ENCODE measurements at regions not wholly inside any gene's neighbourhood (a gene's known extent, or its start where the extent isn't known, plus 50 kb on each side); places are given as distances from the start of the nearest gene placed in this dataset.

- in situ Hi-C loops (cut with MboI) (loop anchor here (25.0 kb wide), 1 partner anchor 1408 kb away; the partner anchor contains the start of gene MEIS1), intact Hi-C loops (cut with micrococcal nuclease; ENCODE audit: unreplicated experiment) (loop anchor here (5.0 kb wide), 1 partner anchor 1418 kb away; no protein-coding TSS in a partner anchor)
- Histone ChIP-seq H3K27ac (ENCODE audit: control insufficient read depth, insufficient read depth) (no peak overlapping the region), H3K4me2 (ENCODE audit: control insufficient read depth, insufficient read depth) (no peak overlapping the region), H3K27me3 (replicated peaks in 1 of 2; ENCODE audit: control insufficient read depth in 2 of 2, insufficient read depth in 2 of 2, low read length in 1 of 2) (no peaks in the 10 kb centered on the region; a peak in 1 of 4 replicates), H3K4me3 (no peak overlapping the region), H4K20me1 (ENCODE audit: control insufficient read depth, insufficient read depth) (no peaks in the 10 kb centered on the region), H3K4me1 (ENCODE audit: control insufficient read depth, insufficient read depth, low read length) (no peaks in the 10 kb centered on the region), H3K36me3 (ENCODE audit: control insufficient read depth in 2 of 2, insufficient read depth in 2 of 2, low read length in 1 of 2) (no peaks in the 10 kb centered on the region), H3K9me3 (replicated peaks; ENCODE audit: control insufficient read depth, insufficient read depth, low read length) (no peaks in the 10 kb centered on the region), H2AFZ (ENCODE audit: control insufficient read depth, low read depth, low read length) (no peak overlapping the region), H3K79me2 (ENCODE audit: control insufficient read depth, insufficient read depth, low read length) (no peaks in the 10 kb centered on the region), H3K9ac (ENCODE audit: control insufficient read depth, insufficient read depth, low read length) (no peak overlapping the region)
- DNase-seq (ENCODE audit: low read depth, low spot score), result no peak
- ChIA-PET RAD21 (ENCODE audit: unreplicated experiment) (interaction anchor here (1.0 to 1.2 kb wide), 2 partner anchors 186 to 189 kb away, joined by 3 read pairs; no protein-coding TSS in a partner anchor), CTCF (interaction anchor here (0.6 to 2.7 kb wide), 22 partner anchors 8 to 1418 kb away, joined by 3 to 13 read pairs (median 4); partner anchors contain the start of gene C1D), SMC1A (ENCODE audit: uncharacterized antibody, unreplicated experiment) (interaction anchor here (0.6 kb wide), 1 partner anchor 185 kb away, joined by 3 read pairs; no protein-coding TSS in a partner anchor), POLR2A (no interaction called here)
- FAIRE-seq, result no peak
- 47% methylated on average over 8 of the region's 8 CpGs for WGBS (ENCODE audit: insufficient coverage, insufficient replicate concordance, low lambda C conversion rate, missing lambda C conversion rate)
- TF ChIP-seq EP300 (IDR thresholded peaks at IDR 0.05; ENCODE audit: borderline replicate concordance in 1 of 2, control insufficient read depth in 1 of 2, low read depth in 2 of 2, low read length in 2 of 2), result no peak
- TF ChIP-seq RBBP5 (conservative IDR thresholded peaks at IDR 0.05), result no peak
- no peak for TF ChIP-seq SREBF2 (IDR thresholded peaks at IDR 0.05; ENCODE audit: low read length)
- TF ChIP-seq, protein P1, sequence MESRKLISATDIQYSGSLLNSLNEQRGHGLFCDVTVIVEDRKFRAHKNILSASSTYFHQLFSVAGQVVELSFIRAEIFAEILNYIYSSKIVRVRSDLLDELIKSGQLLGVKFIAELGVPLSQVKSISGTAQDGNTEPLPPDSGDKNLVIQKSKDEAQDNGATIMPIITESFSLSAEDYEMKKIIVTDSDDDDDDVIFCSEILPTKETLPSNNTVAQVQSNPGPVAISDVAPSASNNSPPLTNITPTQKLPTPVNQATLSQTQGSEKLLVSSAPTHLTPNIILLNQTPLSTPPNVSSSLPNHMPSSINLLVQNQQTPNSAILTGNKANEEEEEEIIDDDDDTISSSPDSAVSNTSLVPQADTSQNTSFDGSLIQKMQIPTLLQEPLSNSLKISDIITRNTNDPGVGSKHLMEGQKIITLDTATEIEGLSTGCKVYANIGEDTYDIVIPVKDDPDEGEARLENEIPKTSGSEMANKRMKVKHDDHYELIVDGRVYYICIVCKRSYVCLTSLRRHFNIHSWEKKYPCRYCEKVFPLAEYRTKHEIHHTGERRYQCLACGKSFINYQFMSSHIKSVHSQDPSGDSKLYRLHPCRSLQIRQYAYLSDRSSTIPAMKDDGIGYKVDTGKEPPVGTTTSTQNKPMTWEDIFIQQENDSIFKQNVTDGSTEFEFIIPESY (IDR thresholded peaks at IDR 0.05), result no peak
- TF ChIP-seq CHD2 (IDR thresholded peaks at IDR 0.05; ENCODE audit: borderline replicate concordance, low read depth, low read length), result no peak
- TF ChIP-seq FOS (IDR thresholded peaks at IDR 0.05; ENCODE audit: borderline replicate concordance, extremely low read depth, insufficient read length), result no peak
- TF ChIP-seq SIX5 (IDR thresholded peaks at IDR 0.05; ENCODE audit: low read depth, low read length, severe bottlenecking), result no peak
- TF ChIP-seq ZNF384 (IDR thresholded peaks at IDR 0.05; ENCODE audit: borderline replicate concordance, low read depth, low read length), result no peak
- TF ChIP-seq, protein P2, sequence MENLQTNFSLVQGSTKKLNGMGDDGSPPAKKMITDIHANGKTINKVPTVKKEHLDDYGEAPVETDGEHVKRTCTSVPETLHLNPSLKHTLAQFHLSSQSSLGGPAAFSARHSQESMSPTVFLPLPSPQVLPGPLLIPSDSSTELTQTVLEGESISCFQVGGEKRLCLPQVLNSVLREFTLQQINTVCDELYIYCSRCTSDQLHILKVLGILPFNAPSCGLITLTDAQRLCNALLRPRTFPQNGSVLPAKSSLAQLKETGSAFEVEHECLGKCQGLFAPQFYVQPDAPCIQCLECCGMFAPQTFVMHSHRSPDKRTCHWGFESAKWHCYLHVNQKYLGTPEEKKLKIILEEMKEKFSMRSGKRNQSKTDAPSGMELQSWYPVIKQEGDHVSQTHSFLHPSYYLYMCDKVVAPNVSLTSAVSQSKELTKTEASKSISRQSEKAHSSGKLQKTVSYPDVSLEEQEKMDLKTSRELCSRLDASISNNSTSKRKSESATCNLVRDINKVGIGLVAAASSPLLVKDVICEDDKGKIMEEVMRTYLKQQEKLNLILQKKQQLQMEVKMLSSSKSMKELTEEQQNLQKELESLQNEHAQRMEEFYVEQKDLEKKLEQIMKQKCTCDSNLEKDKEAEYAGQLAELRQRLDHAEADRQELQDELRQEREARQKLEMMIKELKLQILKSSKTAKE (IDR thresholded peaks at IDR 0.05; ENCODE audit: low read depth, poor library complexity, severe bottlenecking), result no peak
- TF ChIP-seq ZBED1 (IDR thresholded peaks at IDR 0.05; ENCODE audit: borderline replicate concordance), result no peak
- no peak for TF ChIP-seq NR2C2 (IDR thresholded peaks at IDR 0.05; ENCODE audit: borderline replicate concordance, control insufficient read depth, insufficient read length, low read depth)
- TF ChIP-seq ZSCAN29 (IDR thresholded peaks at IDR 0.05), result no peak
- TF ChIP-seq CHD1 (IDR thresholded peaks at IDR 0.05; ENCODE audit: low read depth, low read length), result no peak
- no peak for ATAC-seq
- no TSS peak for BruUV-seq (replicated peaks)
Observed at GRCh38 chr2:67845621-67846369, 217.0 kb downstream of the C1D start.

Data from GM12878 (cell line).